ENCODE measurements at regions not wholly inside any gene's neighbourhood (a gene's known extent, or its start where the extent isn't known, plus 50 kb on each side); places are given as distances from the start of the nearest gene placed in this dataset.

- RAD21 ChIA-PET (ENCODE audit: unreplicated experiment), result no interaction called here
- no TSS peak for BruUV-seq (replicated peaks)
- in situ Hi-C loops (cut with MboI), result loop anchor here (10.0 to 25.0 kb wide), 2 partner anchors 1631 to 1784 kb away; no protein-coding TSS in a partner anchor
These were observed 1797.9 kb downstream of the NCAM2 start for GRCh38 chr21:22796147-22796546.

DNA sequence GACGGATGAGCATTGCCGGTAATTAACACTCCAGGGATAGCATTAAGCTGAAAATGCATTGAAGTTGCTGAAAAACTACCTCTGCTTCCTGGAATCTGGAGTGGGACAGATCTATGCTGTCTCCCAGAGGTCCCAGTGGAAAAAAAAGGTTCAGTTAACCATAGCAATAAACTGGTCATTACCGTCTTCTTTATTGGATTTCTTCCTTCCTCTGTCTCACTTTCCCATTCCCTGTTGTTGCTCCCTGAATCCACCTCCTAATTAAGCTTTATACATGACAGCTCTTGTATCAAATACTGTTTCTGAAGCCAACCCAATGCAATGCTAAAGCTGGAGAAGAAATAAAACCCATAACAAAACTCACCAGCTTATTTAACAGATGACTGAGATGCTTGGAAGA is 1805.9 kb downstream of the NCAM2 start:
- no peak for TF ChIP-seq PRDM15 (CRISPR knock-in tag; IDR thresholded peaks at IDR 0.05)
- TF ChIP-seq KDM1A (IDR thresholded peaks at IDR 0.05; ENCODE audit: borderline replicate concordance), result no peak
- TF ChIP-seq ZNF384 (IDR thresholded peaks at IDR 0.05; ENCODE audit: borderline replicate concordance, low read depth, low read length), result no peak
- TF ChIP-seq HDGF (IDR thresholded peaks at IDR 0.05), result no peak
- TF ChIP-seq MXI1 (IDR thresholded peaks at IDR 0.05; ENCODE audit: low read depth, low read length), result no peak
- no peak for TF ChIP-seq NFIC (IDR thresholded peaks at IDR 0.05; ENCODE audit: low read depth, low read length)
- TF ChIP-seq NFXL1 (IDR thresholded peaks at IDR 0.05; ENCODE audit: borderline replicate concordance), result no peak
- no peak for TF ChIP-seq CHD4 (IDR thresholded peaks at IDR 0.05)
- TF ChIP-seq NR2C2 (IDR thresholded peaks at IDR 0.05; ENCODE audit: borderline replicate concordance, control insufficient read depth, insufficient read length, low read depth), result no peak
- Histone ChIP-seq H3K4me2 (ENCODE audit: control insufficient read depth, insufficient read depth) (no peak overlapping the region), H3K27ac (ENCODE audit: control insufficient read depth, insufficient read depth) (no peak overlapping the region), H3K9ac (ENCODE audit: control insufficient read depth, insufficient read depth, low read length) (no peak overlapping the region), H2AFZ (ENCODE audit: control insufficient read depth, low read depth, low read length) (no peak overlapping the region), H3K9me3 (replicated peaks; ENCODE audit: control insufficient read depth, insufficient read depth, low read length) (no peaks in the 10 kb centered on the region), H3K4me3 (no peak overlapping the region), H3K36me3 (ENCODE audit: control insufficient read depth in 2 of 2, insufficient read depth in 2 of 2, low read length in 1 of 2) (no peaks in the 10 kb centered on the region), H3K4me1 (ENCODE audit: control insufficient read depth, insufficient read depth, low read length) (no peaks in the 10 kb centered on the region), H3K27me3 (replicated peaks in 1 of 2; ENCODE audit: control insufficient read depth in 2 of 2, insufficient read depth in 2 of 2, low read length in 1 of 2) (no peaks in the 10 kb centered on the region), H3K79me2 (ENCODE audit: control insufficient read depth, insufficient read depth, low read length) (no peaks in the 10 kb centered on the region), H4K20me1 (ENCODE audit: control insufficient read depth, insufficient read depth) (no peaks in the 10 kb centered on the region)
- no peak for FAIRE-seq
- CTCF ChIA-PET, result interaction anchor here (0.6 to 1.6 kb wide), 2 partner anchors 13 to 256 kb away, joined by 3 to 12 read pairs; no protein-coding TSS in a partner anchor
- RAD21 ChIA-PET (ENCODE audit: unreplicated experiment), result no interaction called here
- POLR2A ChIA-PET, result no interaction called here
- intact Hi-C loops (cut with micrococcal nuclease; ENCODE audit: unreplicated experiment) (no loop called here), in situ Hi-C loops (cut with MboI) (no loop called here)
- SMC1A ChIA-PET (ENCODE audit: uncharacterized antibody, unreplicated experiment), result no interaction called here
- DNase-seq (ENCODE audit: low read depth, low spot score), result no peak
- WGBS (ENCODE audit: insufficient coverage, insufficient replicate concordance, low lambda C conversion rate, missing lambda C conversion rate), result 70% methylated on average over 3 of the region's 3 CpGs
- no TSS peak for BruUV-seq (replicated peaks)
- ATAC-seq, result no peak

More at GRCh38 chr21:22796147-22796546, 1797.9 kb downstream of the NCAM2 start:
- Histone ChIP-seq H3K27ac (ENCODE audit: control insufficient read depth, insufficient read depth) (no peak overlapping the region), H2AFZ (ENCODE audit: control insufficient read depth, low read depth, low read length) (no peak overlapping the region), H3K36me3 (ENCODE audit: control insufficient read depth in 2 of 2, insufficient read depth in 2 of 2, low read length in 1 of 2) (no peaks in the 10 kb centered on the region), H4K20me1 (ENCODE audit: control insufficient read depth, insufficient read depth) (no peaks in the 10 kb centered on the region), H3K27me3 (replicated peaks in 1 of 2; ENCODE audit: control insufficient read depth in 2 of 2, insufficient read depth in 2 of 2, low read length in 1 of 2) (no peaks in the 10 kb centered on the region), H3K4me2 (ENCODE audit: control insufficient read depth, insufficient read depth) (no peak overlapping the region), H3K79me2 (ENCODE audit: control insufficient read depth, insufficient read depth, low read length) (no peaks in the 10 kb centered on the region), H3K4me1 (ENCODE audit: control insufficient read depth, insufficient read depth, low read length) (no peaks in the 10 kb centered on the region), H3K9ac (ENCODE audit: control insufficient read depth, insufficient read depth, low read length) (no peak overlapping the region), H3K4me3 (no peak overlapping the region), H3K9me3 (replicated peaks; ENCODE audit: control insufficient read depth, insufficient read depth, low read length) (no peaks in the 10 kb centered on the region)
- intact Hi-C loops (cut with micrococcal nuclease; ENCODE audit: unreplicated experiment), result no loop called here
- TF ChIP-seq, protein P1, sequence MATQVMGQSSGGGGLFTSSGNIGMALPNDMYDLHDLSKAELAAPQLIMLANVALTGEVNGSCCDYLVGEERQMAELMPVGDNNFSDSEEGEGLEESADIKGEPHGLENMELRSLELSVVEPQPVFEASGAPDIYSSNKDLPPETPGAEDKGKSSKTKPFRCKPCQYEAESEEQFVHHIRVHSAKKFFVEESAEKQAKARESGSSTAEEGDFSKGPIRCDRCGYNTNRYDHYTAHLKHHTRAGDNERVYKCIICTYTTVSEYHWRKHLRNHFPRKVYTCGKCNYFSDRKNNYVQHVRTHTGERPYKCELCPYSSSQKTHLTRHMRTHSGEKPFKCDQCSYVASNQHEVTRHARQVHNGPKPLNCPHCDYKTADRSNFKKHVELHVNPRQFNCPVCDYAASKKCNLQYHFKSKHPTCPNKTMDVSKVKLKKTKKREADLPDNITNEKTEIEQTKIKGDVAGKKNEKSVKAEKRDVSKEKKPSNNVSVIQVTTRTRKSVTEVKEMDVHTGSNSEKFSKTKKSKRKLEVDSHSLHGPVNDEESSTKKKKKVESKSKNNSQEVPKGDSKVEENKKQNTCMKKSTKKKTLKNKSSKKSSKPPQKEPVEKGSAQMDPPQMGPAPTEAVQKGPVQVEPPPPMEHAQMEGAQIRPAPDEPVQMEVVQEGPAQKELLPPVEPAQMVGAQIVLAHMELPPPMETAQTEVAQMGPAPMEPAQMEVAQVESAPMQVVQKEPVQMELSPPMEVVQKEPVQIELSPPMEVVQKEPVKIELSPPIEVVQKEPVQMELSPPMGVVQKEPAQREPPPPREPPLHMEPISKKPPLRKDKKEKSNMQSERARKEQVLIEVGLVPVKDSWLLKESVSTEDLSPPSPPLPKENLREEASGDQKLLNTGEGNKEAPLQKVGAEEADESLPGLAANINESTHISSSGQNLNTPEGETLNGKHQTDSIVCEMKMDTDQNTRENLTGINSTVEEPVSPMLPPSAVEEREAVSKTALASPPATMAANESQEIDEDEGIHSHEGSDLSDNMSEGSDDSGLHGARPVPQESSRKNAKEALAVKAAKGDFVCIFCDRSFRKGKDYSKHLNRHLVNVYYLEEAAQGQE (IDR thresholded peaks at IDR 0.05; ENCODE audit: low read depth, low read length), result no peak
- DNase-seq (ENCODE audit: low read depth, low spot score) (no peak), ATAC-seq (no peak), FAIRE-seq (no peak)
- ChIA-PET SMC1A (ENCODE audit: uncharacterized antibody, unreplicated experiment) (no interaction called here), CTCF (no interaction called here), POLR2A (no interaction called here)
- 52% methylated on average over 9 of the region's 9 CpGs for WGBS (ENCODE audit: insufficient coverage, insufficient replicate concordance, low lambda C conversion rate, missing lambda C conversion rate)
